ENCODE measurements at regions not wholly inside any gene's neighbourhood (a gene's known extent, or its start where the extent isn't known, plus 50 kb on each side); places are given as distances from the start of the nearest gene placed in this dataset.

- TF ChIP-seq ZNF274 (IDR thresholded peaks at IDR 0.05; ENCODE audit: low read depth, low read length): no peak
- no peak overlapping the region for H3K4me3 ChIP-seq (ENCODE audit: low read length)
Measured at GRCh38 chr12:45587877-45588533, 141.5 kb upstream of the ARID2 start.

- TF ChIP-seq ZNF274 (IDR thresholded peaks at IDR 0.05; ENCODE audit: low read depth, low read length): no peak
Measured at GRCh38 chr12:45590646-45591045, 138.9 kb upstream of the ARID2 start.

GRCh38 chr12:45591635-45592034 is 137.9 kb upstream of the ARID2 start:
- no peak overlapping the region for H3K4me3 ChIP-seq (ENCODE audit: low read length)
- no peak for TF ChIP-seq ZNF274 (IDR thresholded peaks at IDR 0.05; ENCODE audit: low read depth, low read length)

More at GRCh38 chr12:45590646-45591045, 138.9 kb upstream of the ARID2 start:
- no peak overlapping the region for H3K4me3 ChIP-seq (ENCODE audit: low read length)

- H3K4me3 ChIP-seq (ENCODE audit: low read length): no peak overlapping the region
- TF ChIP-seq ZNF274 (IDR thresholded peaks at IDR 0.05; ENCODE audit: low read depth, low read length): no peak
Measured at GRCh38 chr12:45596366-45596765, 133.1 kb upstream of the ARID2 start.

- no peak overlapping the region for H3K4me3 ChIP-seq (ENCODE audit: low read length)
- TF ChIP-seq ZNF274 (IDR thresholded peaks at IDR 0.05; ENCODE audit: low read depth, low read length): no peak
Measured at GRCh38 chr12:45598336-45598735, 131.2 kb upstream of the ARID2 start.

- H3K4me3 ChIP-seq (ENCODE audit: low read length): no peak overlapping the region
- no peak for TF ChIP-seq ZNF274 (IDR thresholded peaks at IDR 0.05; ENCODE audit: low read depth, low read length)
Measured at GRCh38 chr12:45598761-45599160, 130.7 kb upstream of the ARID2 start.

GRCh38 chr12:45599196-45599595 is 130.3 kb upstream of the ARID2 start:
- no peak overlapping the region for H3K4me3 ChIP-seq (ENCODE audit: low read length)
- TF ChIP-seq ZNF274 (IDR thresholded peaks at IDR 0.05; ENCODE audit: low read depth, low read length): no peak

GRCh38 chr12:45601390-45601789 is 128.1 kb upstream of the ARID2 start:
- H3K4me3 ChIP-seq (ENCODE audit: low read length): no peak overlapping the region
- TF ChIP-seq ZNF274 (IDR thresholded peaks at IDR 0.05; ENCODE audit: low read depth, low read length): no peak

- TF ChIP-seq ZNF274 (IDR thresholded peaks at IDR 0.05; ENCODE audit: low read depth, low read length): no peak
- H3K4me3 ChIP-seq (ENCODE audit: low read length): no peak overlapping the region
Measured at GRCh38 chr12:45601888-45602287, 127.6 kb upstream of the ARID2 start.

- no peak for TF ChIP-seq ZNF274 (IDR thresholded peaks at IDR 0.05; ENCODE audit: low read depth, low read length)
- H3K4me3 ChIP-seq (ENCODE audit: low read length): no peak overlapping the region
Measured at GRCh38 chr12:45605624-45606023, 123.9 kb upstream of the ARID2 start.

- no peak for TF ChIP-seq ZNF274 (IDR thresholded peaks at IDR 0.05; ENCODE audit: low read depth, low read length)
- no peak overlapping the region for H3K4me3 ChIP-seq (ENCODE audit: low read length)
Measured at GRCh38 chr12:45611061-45611460, 118.4 kb upstream of the ARID2 start.

GRCh38 chr12:45611495-45611894 is 118.0 kb upstream of the ARID2 start:
- no peak overlapping the region for H3K4me3 ChIP-seq (ENCODE audit: low read length)
- no peak for TF ChIP-seq ZNF274 (IDR thresholded peaks at IDR 0.05; ENCODE audit: low read depth, low read length)

- TF ChIP-seq ZNF274 (IDR thresholded peaks at IDR 0.05; ENCODE audit: low read depth, low read length): no peak
- no peak overlapping the region for H3K4me3 ChIP-seq (ENCODE audit: low read length)
Measured at GRCh38 chr12:45612044-45612794, 117.3 kb upstream of the ARID2 start.

- H3K4me3 ChIP-seq (ENCODE audit: low read length): no peak overlapping the region
- TF ChIP-seq ZNF274 (IDR thresholded peaks at IDR 0.05; ENCODE audit: low read depth, low read length): no peak
Measured at GRCh38 chr12:45613296-45613695, 116.2 kb upstream of the ARID2 start.

GRCh38 chr12:45613855-45614254 is 115.7 kb upstream of the ARID2 start:
- no peak for TF ChIP-seq ZNF274 (IDR thresholded peaks at IDR 0.05; ENCODE audit: low read depth, low read length)
- H3K4me3 ChIP-seq (ENCODE audit: low read length): no peak overlapping the region

All from GM08714 (cell line).